ENCODE measurements at regions not wholly inside any gene's neighbourhood (a gene's known extent, or its start where the extent isn't known, plus 50 kb on each side); places are given as distances from the start of the nearest gene placed in this dataset.

DNA sequence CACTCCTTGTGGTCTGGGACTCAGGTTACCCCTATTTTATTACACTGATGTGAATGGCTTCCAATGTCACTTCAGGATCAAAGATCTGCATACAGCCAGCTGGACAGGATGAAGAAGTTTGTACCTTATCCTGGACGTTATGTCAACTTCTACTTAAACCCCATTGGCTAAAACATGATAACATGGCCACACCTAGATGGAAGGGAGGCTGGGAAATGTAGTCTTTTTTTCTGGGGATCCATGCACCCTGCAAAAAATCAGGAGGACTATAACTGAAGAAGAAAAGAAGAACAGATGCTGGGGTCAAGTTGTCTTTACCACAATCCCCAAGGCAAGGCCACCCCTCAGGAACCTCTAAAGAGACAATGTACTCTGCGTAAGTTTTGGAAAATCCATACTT is 459.2 kb downstream of the BCOR start:
- Histone ChIP-seq H3K79me2 (ENCODE audit: insufficient read depth, low read depth) (no peaks in the 10 kb centered on the region), H3K27ac (no peak overlapping the region), H3K27me3 (ENCODE audit: insufficient read depth, low read depth) (no peaks in the 10 kb centered on the region), H2AFZ (ENCODE audit: low read depth) (no peak overlapping the region), H4K20me1 (ENCODE audit: insufficient read depth) (no peaks in the 10 kb centered on the region), H3K9ac (no peak overlapping the region), H3K4me1 (ENCODE audit: low read depth, poor library complexity, severe bottlenecking) (peaks cover 19% of the 10 kb centered on the region), H3K4me3 (IDR thresholded peaks at IDR 0.05; ENCODE audit: insufficient read depth, low read depth, low read length) (no peak overlapping the region), H3K4me2 (no peak overlapping the region), H3K36me3 (ENCODE audit: insufficient read depth) (no peaks in the 10 kb centered on the region)
- TF ChIP-seq, protein P1, sequence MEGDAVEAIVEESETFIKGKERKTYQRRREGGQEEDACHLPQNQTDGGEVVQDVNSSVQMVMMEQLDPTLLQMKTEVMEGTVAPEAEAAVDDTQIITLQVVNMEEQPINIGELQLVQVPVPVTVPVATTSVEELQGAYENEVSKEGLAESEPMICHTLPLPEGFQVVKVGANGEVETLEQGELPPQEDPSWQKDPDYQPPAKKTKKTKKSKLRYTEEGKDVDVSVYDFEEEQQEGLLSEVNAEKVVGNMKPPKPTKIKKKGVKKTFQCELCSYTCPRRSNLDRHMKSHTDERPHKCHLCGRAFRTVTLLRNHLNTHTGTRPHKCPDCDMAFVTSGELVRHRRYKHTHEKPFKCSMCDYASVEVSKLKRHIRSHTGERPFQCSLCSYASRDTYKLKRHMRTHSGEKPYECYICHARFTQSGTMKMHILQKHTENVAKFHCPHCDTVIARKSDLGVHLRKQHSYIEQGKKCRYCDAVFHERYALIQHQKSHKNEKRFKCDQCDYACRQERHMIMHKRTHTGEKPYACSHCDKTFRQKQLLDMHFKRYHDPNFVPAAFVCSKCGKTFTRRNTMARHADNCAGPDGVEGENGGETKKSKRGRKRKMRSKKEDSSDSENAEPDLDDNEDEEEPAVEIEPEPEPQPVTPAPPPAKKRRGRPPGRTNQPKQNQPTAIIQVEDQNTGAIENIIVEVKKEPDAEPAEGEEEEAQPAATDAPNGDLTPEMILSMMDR (conservative IDR thresholded peaks at IDR 0.05; ENCODE audit: low read depth, low read length), result no peak

DNA sequence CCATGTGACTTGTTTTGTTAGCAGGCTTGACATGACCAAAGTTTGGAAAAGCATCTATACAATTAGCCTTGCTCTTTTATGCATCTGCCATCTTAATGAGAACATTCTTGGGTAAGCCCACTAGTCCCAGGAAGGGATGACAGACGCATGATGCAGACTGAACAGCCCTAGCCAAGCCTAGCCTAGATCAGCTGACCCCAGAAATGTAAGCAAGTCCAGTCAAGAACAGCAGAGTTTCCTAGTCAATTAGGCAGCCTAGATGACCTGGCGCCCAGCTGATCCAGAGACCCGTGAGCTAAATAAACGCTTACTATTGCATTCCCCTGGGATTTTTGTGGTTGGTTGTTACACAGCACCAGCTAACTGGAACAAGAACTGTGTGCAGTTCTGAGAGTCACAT is 457.9 kb downstream of the BCOR start:
- no peaks in the 10 kb centered on the region for H3K27me3 ChIP-seq (ENCODE audit: insufficient read depth, low read depth)
- H3K4me1 ChIP-seq (ENCODE audit: low read depth, poor library complexity, severe bottlenecking), result peaks cover 16% of the 10 kb centered on the region
- no peaks in the 10 kb centered on the region for H3K79me2 ChIP-seq (ENCODE audit: insufficient read depth, low read depth)
- no peak overlapping the region for H2AFZ ChIP-seq (ENCODE audit: low read depth)
- no peak overlapping the region for H3K4me2 ChIP-seq
- no peaks in the 10 kb centered on the region for H4K20me1 ChIP-seq (ENCODE audit: insufficient read depth)
- no peak overlapping the region for H3K27ac ChIP-seq
- no peaks in the 10 kb centered on the region for H3K36me3 ChIP-seq (ENCODE audit: insufficient read depth)
- H3K4me3 ChIP-seq (IDR thresholded peaks at IDR 0.05; ENCODE audit: insufficient read depth, low read depth, low read length), result no peak overlapping the region
- TF ChIP-seq, protein P1 (conservative IDR thresholded peaks at IDR 0.05; ENCODE audit: low read depth, low read length), result no peak
- no peak overlapping the region for H3K9ac ChIP-seq

DNA sequence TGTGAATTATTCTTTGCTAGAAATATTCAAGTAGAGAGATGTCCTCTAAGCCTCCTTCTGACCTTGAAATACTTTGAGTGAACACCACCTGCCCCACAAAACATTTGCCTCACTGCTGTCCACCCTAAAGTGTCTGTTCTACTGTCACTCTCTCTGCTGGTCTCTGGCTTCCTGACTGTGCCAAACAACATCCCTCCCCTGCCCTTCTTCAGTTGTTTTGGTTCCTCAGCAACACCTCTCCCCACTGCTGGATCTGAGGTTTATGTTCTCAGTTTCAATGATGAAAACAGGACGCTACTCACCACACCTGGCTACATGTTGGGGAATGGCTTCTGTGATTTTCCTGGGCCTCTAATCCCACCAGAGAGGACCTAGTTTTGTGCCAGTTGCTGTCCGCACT is 456.9 kb downstream of the BCOR start:
- no peaks in the 10 kb centered on the region for H3K27me3 ChIP-seq (ENCODE audit: insufficient read depth, low read depth)
- no peaks in the 10 kb centered on the region for H3K79me2 ChIP-seq (ENCODE audit: insufficient read depth, low read depth)
- H3K4me1 ChIP-seq (ENCODE audit: low read depth, poor library complexity, severe bottlenecking), result peaks cover 16% of the 10 kb centered on the region
- H3K9ac ChIP-seq, result no peak overlapping the region
- H4K20me1 ChIP-seq (ENCODE audit: insufficient read depth), result no peaks in the 10 kb centered on the region
- H3K36me3 ChIP-seq (ENCODE audit: insufficient read depth), result no peaks in the 10 kb centered on the region
- peak overlapping the region; percentile 17; the same call in 1 of the 2 replicates for H3K4me2 ChIP-seq
- H2AFZ ChIP-seq (ENCODE audit: low read depth), result no peak overlapping the region; the same call in 1 of the 2 replicates
- TF ChIP-seq, protein P1 (conservative IDR thresholded peaks at IDR 0.05; ENCODE audit: low read depth, low read length), result no peak
- no peak overlapping the region for H3K4me3 ChIP-seq (IDR thresholded peaks at IDR 0.05; ENCODE audit: insufficient read depth, low read depth, low read length)
- no peak overlapping the region; the same call in 1 of the 2 replicates for H3K27ac ChIP-seq

DNA sequence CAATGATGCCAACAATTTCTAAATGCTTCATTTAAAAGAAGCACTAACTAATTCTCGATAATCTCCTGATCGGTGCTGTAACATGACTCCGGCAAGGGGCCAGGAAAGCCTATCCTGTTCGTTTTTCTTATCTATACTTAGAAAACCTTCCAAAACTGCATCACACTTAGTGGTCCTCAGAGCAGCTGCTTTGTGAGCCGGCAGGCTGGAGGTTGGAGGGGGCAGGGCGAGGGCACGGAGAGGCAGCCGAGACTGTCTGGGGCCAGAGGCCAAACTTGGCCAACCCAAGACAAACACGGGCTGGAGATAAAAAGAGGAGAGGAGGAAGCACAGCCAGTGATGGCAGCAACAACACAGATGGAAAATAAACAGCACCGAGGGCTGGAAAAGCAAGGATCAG is 455.7 kb downstream of the BCOR start:
- Histone ChIP-seq H3K79me2 (ENCODE audit: insufficient read depth, low read depth) (no peaks in the 10 kb centered on the region), H3K4me3 (IDR thresholded peaks at IDR 0.05; ENCODE audit: insufficient read depth, low read depth, low read length) (no peak overlapping the region), H3K27me3 (ENCODE audit: insufficient read depth, low read depth) (no peaks in the 10 kb centered on the region), H3K4me1 (ENCODE audit: low read depth, poor library complexity, severe bottlenecking) (peaks cover 16% of the 10 kb centered on the region), H4K20me1 (ENCODE audit: insufficient read depth) (no peaks in the 10 kb centered on the region), H3K36me3 (ENCODE audit: insufficient read depth) (no peaks in the 10 kb centered on the region), H3K9ac (no peak overlapping the region), H2AFZ (ENCODE audit: low read depth) (no peak overlapping the region), H3K27ac (no peak overlapping the region), H3K4me2 (no peak overlapping the region)
- TF ChIP-seq, protein P1 (conservative IDR thresholded peaks at IDR 0.05; ENCODE audit: low read depth, low read length), result no peak
